RWPE1 (cell line): ENCODE measurements at regions not wholly inside any gene's neighbourhood (a gene's known extent, or its start where the extent isn't known, plus 50 kb on each side); places are given as distances from the start of the nearest gene placed in this dataset.

Source experiments
- CTCF ChIA-PET: fragments of 350-600 bp; sonication (Branson Sonifier 250); formaldehyde crosslinking; extraction: SDS; loops from one replicate; lab custom pipeline; 2021; lab: Yijun Ruan, JAX
- POLR2A ChIA-PET: fragments of 400-600 bp; formaldehyde crosslinking; extraction: SDS; loops from one replicate; lab custom pipeline; 2020; ENCODE audit warnings: antibody characterized with exemption; ENCODE audit not compliant: low non-redundant PET; lab: Yijun Ruan, JAX
- DNase-seq: peaks from one replicate; pipeline ENCODE4 v3.0.0; 2012; ENCODE audit warnings: low spot score
- H3K27ac ChIP-seq: fragments of 450-650 bp; 2 replicates; pipeline ENCODE4 v1.5.1; 2017
- TF ChIP-seq, protein P1 (sequence below): fragments of 450-650 bp; conservative IDR thresholded peaks from 2 replicates; pipeline ENCODE4 v1.5.1; 2017; ENCODE audit warnings: low read depth, mild to moderate bottlenecking

GRCh38 chrX:806586-806985 is 176.0 kb downstream of the SHOX start:
- no peak overlapping the region for H3K27ac ChIP-seq
- DNase-seq = no peak
- POLR2A ChIA-PET = no interaction called here
- CTCF ChIA-PET = no interaction called here
- TF ChIP-seq, protein P1, sequence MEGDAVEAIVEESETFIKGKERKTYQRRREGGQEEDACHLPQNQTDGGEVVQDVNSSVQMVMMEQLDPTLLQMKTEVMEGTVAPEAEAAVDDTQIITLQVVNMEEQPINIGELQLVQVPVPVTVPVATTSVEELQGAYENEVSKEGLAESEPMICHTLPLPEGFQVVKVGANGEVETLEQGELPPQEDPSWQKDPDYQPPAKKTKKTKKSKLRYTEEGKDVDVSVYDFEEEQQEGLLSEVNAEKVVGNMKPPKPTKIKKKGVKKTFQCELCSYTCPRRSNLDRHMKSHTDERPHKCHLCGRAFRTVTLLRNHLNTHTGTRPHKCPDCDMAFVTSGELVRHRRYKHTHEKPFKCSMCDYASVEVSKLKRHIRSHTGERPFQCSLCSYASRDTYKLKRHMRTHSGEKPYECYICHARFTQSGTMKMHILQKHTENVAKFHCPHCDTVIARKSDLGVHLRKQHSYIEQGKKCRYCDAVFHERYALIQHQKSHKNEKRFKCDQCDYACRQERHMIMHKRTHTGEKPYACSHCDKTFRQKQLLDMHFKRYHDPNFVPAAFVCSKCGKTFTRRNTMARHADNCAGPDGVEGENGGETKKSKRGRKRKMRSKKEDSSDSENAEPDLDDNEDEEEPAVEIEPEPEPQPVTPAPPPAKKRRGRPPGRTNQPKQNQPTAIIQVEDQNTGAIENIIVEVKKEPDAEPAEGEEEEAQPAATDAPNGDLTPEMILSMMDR = no peak

- ChIA-PET CTCF (no interaction called here), POLR2A (no interaction called here)
- TF ChIP-seq, protein P1 = no peak
- H3K27ac ChIP-seq = no peak overlapping the region
- DNase-seq = no peak
Observed at GRCh38 chrX:805988-806387, 175.4 kb downstream of the SHOX start.

GRCh38 chrX:805103-805670 is 174.6 kb downstream of the SHOX start:
- TF ChIP-seq, protein P1 = no peak
- ChIA-PET POLR2A (no interaction called here), CTCF (no interaction called here)
- no peak overlapping the region for H3K27ac ChIP-seq
- no peak for DNase-seq

DNA sequence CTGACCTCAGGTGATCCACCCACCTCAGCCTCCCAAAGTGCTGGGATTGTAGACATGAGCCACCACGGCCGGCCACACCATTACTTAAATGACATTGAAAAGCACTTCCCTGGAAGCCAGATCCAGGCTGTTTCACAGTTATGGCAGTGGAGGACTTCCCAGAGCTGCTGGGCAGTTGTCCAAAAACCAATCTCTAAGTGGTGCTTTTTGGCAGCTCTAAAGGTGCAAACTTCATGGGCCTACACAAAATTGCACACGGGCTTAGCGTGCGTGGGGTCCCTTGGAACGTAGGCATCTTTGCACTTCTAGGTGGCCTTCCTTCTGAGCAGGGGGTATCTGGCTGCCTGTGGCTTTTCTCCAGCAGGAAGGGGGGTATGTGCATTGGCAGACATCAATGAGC is 172.3 kb downstream of the SHOX start:
- TF ChIP-seq, protein P1 = no peak
- POLR2A ChIA-PET = no interaction called here
- CTCF ChIA-PET = no interaction called here
- no peak for DNase-seq
- H3K27ac ChIP-seq = no peak overlapping the region

GRCh38 chrX:799808-800207 is 169.2 kb downstream of the SHOX start:
- TF ChIP-seq, protein P1 = no peak
- no peak for DNase-seq
- ChIA-PET POLR2A (no interaction called here), CTCF (no interaction called here)
- H3K27ac ChIP-seq = no peak overlapping the region

DNA sequence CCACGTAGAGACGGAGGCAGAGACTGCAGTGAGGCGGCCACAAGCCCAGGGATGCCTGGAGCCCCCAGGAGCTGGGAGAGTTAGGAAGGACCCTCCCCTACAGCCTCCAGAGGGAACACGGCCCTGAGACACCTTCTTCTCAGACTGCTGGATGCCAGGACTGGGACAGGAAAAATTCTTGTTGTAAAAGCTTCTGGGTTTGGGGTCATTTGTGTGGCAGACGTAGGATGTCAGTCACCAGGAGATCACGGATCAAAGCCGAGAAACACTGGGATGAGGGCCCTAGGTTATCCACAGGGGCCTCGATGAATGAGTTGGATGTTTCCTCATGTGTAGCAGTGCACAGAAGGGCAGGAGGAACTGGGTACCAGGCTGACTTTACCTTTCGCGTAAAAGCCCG is 163.7 kb downstream of the SHOX start:
- ChIA-PET CTCF (no interaction called here), POLR2A (no interaction called here)
- H3K27ac ChIP-seq = no peak overlapping the region
- DNase-seq = no peak
- TF ChIP-seq, protein P1 = no peak
